Esophagus squamous epithelium (tissue), 4 donors: ENCODE measurements at regions not wholly inside any gene's neighbourhood (a gene's known extent, or its start where the extent isn't known, plus 50 kb on each side); places are given as distances from the start of the nearest gene placed in this dataset.

ENCODE experiments used
- CTCF ChIP-seq, 6 experiments: fragments of 450-650 bp in 4 of 6; fragments of 200-600 bp in 2 of 6; sonication (generic) in 2 of 6; IDR thresholded peaks; one replicate each; pipeline ENCODE4 v1.5.1; 2016 to 2019; ENCODE audit warnings: antibody characterized with exemption in 6 of 6, mild to moderate bottlenecking in 4 of 6, moderate library complexity in 4 of 6
- POLR2A ChIP-seq, 4 donors: fragments of 450-650 bp; IDR thresholded peaks; one replicate each; pipeline ENCODE4 v1.6.1; 2017; ENCODE audit warnings: antibody characterized with exemption in 4 of 4, mild to moderate bottlenecking in 4 of 4, moderate library complexity in 3 of 4

DNA sequence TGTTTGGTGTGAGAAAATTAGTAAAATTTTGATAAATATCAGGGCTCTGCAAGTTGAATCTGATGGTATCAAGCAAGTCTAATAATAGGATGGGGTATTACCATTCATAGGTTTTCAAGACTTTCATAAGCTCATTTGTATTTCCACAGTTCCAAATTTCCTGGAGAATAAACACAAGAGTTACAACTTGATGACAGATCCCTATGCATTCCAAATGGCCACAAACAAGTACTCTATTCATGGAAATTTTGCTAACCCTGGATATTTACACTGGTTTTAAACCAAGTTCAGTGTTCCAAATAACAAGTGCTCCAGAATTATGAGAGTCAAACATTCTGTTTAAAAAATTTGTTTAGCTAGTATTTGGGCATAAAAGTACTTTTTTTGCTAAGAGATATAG, 75.0 kb upstream of the CNTN6 start:
- TF ChIP-seq CTCF (IDR thresholded peaks at IDR 0.05): no peak
- no peak for TF ChIP-seq POLR2A (IDR thresholded peaks at IDR 0.05)
